HCT116 (cell line): ENCODE measurements at regions not wholly inside any gene's neighbourhood (a gene's known extent, or its start where the extent isn't known, plus 50 kb on each side); places are given as distances from the start of the nearest gene placed in this dataset.

ENCODE experiments used
- ATAC-seq: fragments of 200-7000 bp; cut with Tn5 transposase; 2 replicates; pipeline ENCODE4 v1.9.1; 2020; ENCODE audit warnings: mild to moderate bottlenecking, moderate library complexity
- BruUV-seq: library from RNA; stranded (reverse); fragments of 400-500 nt; replicated peaks from 2 replicates; lab custom pipeline; 2021; lab: Mats Ljungman, UMichigan
- CTCF ChIA-PET: fragments of 300-600 bp; sonication (Branson Sonifier 250); formaldehyde crosslinking; loops from one replicate; lab custom pipeline; 2021; ENCODE audit warnings: antibody characterized with exemption; lab: Charles Lee
- POLR2A ChIA-PET: fragments of 300-600, 350-600 bp; sonication (Branson Sonifier 250); formaldehyde crosslinking; loops from one replicate; lab custom pipeline; 2021; ENCODE audit warnings: antibody characterized with exemption; lab: Charles Lee
- RAD21 ChIA-PET, 2 experiments: fragments of 300-600 bp; sonication (Branson Sonifier 250); formaldehyde crosslinking; loops; one replicate each; lab custom pipeline; 2023; ENCODE audit warnings: low total read pairs in 2 of 2; ENCODE audit not compliant: uncharacterized antibody in 2 of 2, unreplicated experiment in 2 of 2, low non-redundant PET in 1 of 2; lab: Charles Lee
- DNase-seq: peaks from one replicate; pipeline ENCODE4 v3.0.0-alpha.2; 2010; ENCODE audit warnings: low read depth, low spot score
- H2AFZ ChIP-seq: fragments of 200-600 bp; shearing (Covaris generic), sonication (generic); 2 replicates; pipeline ENCODE4 v1.6.1; 2017; ENCODE audit warnings: low read depth, mixed run types, mixed read lengths, antibody characterized with exemption, low read length; ENCODE audit not compliant: poor library complexity, severe bottlenecking
- H3K27ac ChIP-seq: 2 replicates; pipeline ENCODE4 v1.5.1; 2012; ENCODE audit warnings: low read depth, low read length
- H3K27me3 ChIP-seq: fragments of 200-600 bp; sonication (generic); 2 replicates; pipeline ENCODE4 v1.6.1; 2016; ENCODE audit warnings: mixed run types, low read length, mixed read lengths; ENCODE audit not compliant: insufficient read depth
- H3K36me3 ChIP-seq, 2 experiments: fragments of 200-500 bp in 1 of 2; fragments of 200-600 bp in 1 of 2; sonication (Bioruptor generic) in 1 of 2; sonication (generic) in 1 of 2; 2 replicates each; pipeline versions ENCODE4 v1.5.1 to v1.6.1; 2014 to 2016; ENCODE audit warnings: low read length in 2 of 2, inconsistent platforms in 1 of 2, mixed read lengths in 1 of 2, mixed run types in 1 of 2; ENCODE audit not compliant: insufficient read depth in 2 of 2, control insufficient read depth in 1 of 2
- H3K4me1 ChIP-seq, 2 experiments: fragments of 200-600 bp in 1 of 2; sonication (generic) in 1 of 2; 2 replicates each; pipeline versions ENCODE4 v1.5.1 to v1.6.1; 2012 to 2017; ENCODE audit warnings: low read length in 2 of 2, inconsistent platforms in 1 of 2, mild to moderate bottlenecking in 1 of 2, mixed read lengths in 1 of 2, mixed run types in 1 of 2, moderate library complexity in 1 of 2; ENCODE audit not compliant: insufficient read depth in 2 of 2, control insufficient read depth in 1 of 2
- H3K4me2 ChIP-seq: fragments of 200-600 bp; sonication (generic); 2 replicates; pipeline ENCODE4 v1.6.1; 2017; ENCODE audit warnings: mixed run types, low read length, mixed read lengths
- H3K4me3 ChIP-seq, 2 experiments: fragments of 200-600 bp in 1 of 2; sonication (generic) in 1 of 2; replicated peaks in 1 of 2; 2 replicates each; pipeline ENCODE4 v1.5.1; 2011 to 2016; ENCODE audit warnings: low read length in 2 of 2, control low read depth in 1 of 2, low read depth in 1 of 2, mild to moderate bottlenecking in 1 of 2, mixed read lengths in 1 of 2, mixed run types in 1 of 2
- H3K79me2 ChIP-seq: fragments of 200-600 bp; sonication (generic); 2 replicates; pipeline ENCODE4 v1.6.1; 2017; ENCODE audit warnings: mild to moderate bottlenecking, mixed run types, low read length, moderate library complexity, mixed read lengths; ENCODE audit not compliant: insufficient read depth
- H3K9ac ChIP-seq: fragments of 200-600 bp; sonication (generic); 2 replicates; pipeline ENCODE4 v1.6.1; 2016; ENCODE audit warnings: low read length, mixed read lengths
- H3K9me2 ChIP-seq: fragments of 200-600 bp; sonication (generic), shearing (Covaris generic); 2 replicates; pipeline ENCODE4 v1.6.1; 2017; ENCODE audit warnings: mixed run types, mild to moderate bottlenecking, moderate library complexity; ENCODE audit not compliant: insufficient read depth
- H3K9me3 ChIP-seq, 2 experiments: fragments of 200-500 bp in 1 of 2; fragments of 200-600 bp in 1 of 2; sonication (Bioruptor generic) in 1 of 2; sonication (generic) in 1 of 2; 2 replicates each; pipeline ENCODE4 v1.6.1; 2014 to 2017; ENCODE audit warnings: low read length in 2 of 2, mixed read lengths in 2 of 2, inconsistent platforms in 1 of 2, low read depth in 1 of 2, mild to moderate bottlenecking in 1 of 2, mixed run types in 1 of 2, moderate library complexity in 1 of 2; ENCODE audit not compliant: control insufficient read depth in 1 of 2, insufficient read depth in 1 of 2
- H4K20me1 ChIP-seq: fragments of 200-600 bp; sonication (generic), shearing (Covaris generic); 2 replicates; pipeline ENCODE4 v1.6.1; 2017; ENCODE audit warnings: mixed run types, mild to moderate bottlenecking, moderate library complexity; ENCODE audit not compliant: insufficient read depth
- CEBPB ChIP-seq: IDR thresholded peaks from 2 replicates; pipeline ENCODE4 v1.6.1; 2012; ENCODE audit warnings: low read depth
- CTCF ChIP-seq, 3 experiments: fragments of 200-600 bp in 1 of 3; sonication (generic) in 1 of 3; IDR thresholded peaks in 2 of 3; conservative IDR thresholded peaks in 1 of 3; 2 replicates each; pipeline ENCODE4 v1.5.1; 2012 to 2017; ENCODE audit warnings: low read depth in 2 of 3, low read length in 2 of 3, antibody characterized with exemption in 1 of 3, borderline replicate concordance in 1 of 3, control low read depth in 1 of 3, mild to moderate bottlenecking in 1 of 3, mixed read lengths in 1 of 3, mixed run types in 1 of 3, moderate library complexity in 1 of 3; ENCODE audit not compliant: insufficient read depth in 1 of 3
- JUND ChIP-seq: IDR thresholded peaks from 2 replicates; pipeline ENCODE4 v1.6.1; 2012
- POLR2AphosphoS5 ChIP-seq: IDR thresholded peaks from 2 replicates; pipeline ENCODE4 v1.6.1; 2011; ENCODE audit warnings: mild to moderate bottlenecking, low read depth, low read length, moderate library complexity
- ZBTB33 ChIP-seq: IDR thresholded peaks from 2 replicates; pipeline ENCODE4 v1.6.1; 2011; ENCODE audit warnings: mild to moderate bottlenecking, low read length, moderate library complexity; ENCODE audit not compliant: insufficient replicate concordance; ENCODE audit errors: extremely low read depth
- intact Hi-C: fragments of 100-400 bp; cut with micrococcal nuclease; formaldehyde crosslinking; loops from 2 replicates; pipeline ENCODE4 v1.10.0; 2022

- no peaks in the 10 kb centered on the region for H3K36me3 ChIP-seq
- peaks cover 0 to 23% of the 10 kb centered on the region in 2 experiments; a peak in 2 of 4 replicates for H3K4me1 ChIP-seq
- no peak overlapping the region for H3K27ac ChIP-seq
- peak overlapping the region; percentile 55 for H2AFZ ChIP-seq
- H3K79me2 ChIP-seq, result no peaks in the 10 kb centered on the region
- peak; percentile 69 for ATAC-seq
- no peak overlapping the region for H3K9ac ChIP-seq
- TF ChIP-seq JUND (no peak), CEBPB (peak; percentile 18; the same call in 1 of the 2 replicates), ZBTB33 (no peak), CTCF (IDR thresholded peaks at IDR 0.05 in 2 of 3, conservative IDR thresholded peaks at IDR 0.05 in 1 of 3; ENCODE audit: borderline replicate concordance in 1 of 3, insufficient read depth in 1 of 3, low read depth in 2 of 3, low read length in 2 of 3) (no peak), POLR2AphosphoS5 (no peak)
- RAD21 ChIA-PET, result no interaction called here
- no peak overlapping the region for H3K4me3 ChIP-seq
- CTCF ChIA-PET, result no interaction called here
- H4K20me1 ChIP-seq, result no peaks in the 10 kb centered on the region
- H3K9me3 ChIP-seq, result no peaks in the 10 kb centered on the region
- H3K9me2 ChIP-seq, result no peaks in the 10 kb centered on the region
- POLR2A ChIA-PET, result no interaction called here
- H3K27me3 ChIP-seq, result no peaks in the 10 kb centered on the region
- DNase-seq, result no peak
- intact Hi-C loops, result no loop called here
- BruUV-seq, result no TSS peak
- H3K4me2 ChIP-seq, result peak overlapping the region; percentile 33
Observed at GRCh38 chr9:38205279-38205678, 136.3 kb upstream of the SHB start.
